ENCODE measurements at regions not wholly inside any gene's neighbourhood (a gene's known extent, or its start where the extent isn't known, plus 50 kb on each side); places are given as distances from the start of the nearest gene placed in this dataset.

DNA sequence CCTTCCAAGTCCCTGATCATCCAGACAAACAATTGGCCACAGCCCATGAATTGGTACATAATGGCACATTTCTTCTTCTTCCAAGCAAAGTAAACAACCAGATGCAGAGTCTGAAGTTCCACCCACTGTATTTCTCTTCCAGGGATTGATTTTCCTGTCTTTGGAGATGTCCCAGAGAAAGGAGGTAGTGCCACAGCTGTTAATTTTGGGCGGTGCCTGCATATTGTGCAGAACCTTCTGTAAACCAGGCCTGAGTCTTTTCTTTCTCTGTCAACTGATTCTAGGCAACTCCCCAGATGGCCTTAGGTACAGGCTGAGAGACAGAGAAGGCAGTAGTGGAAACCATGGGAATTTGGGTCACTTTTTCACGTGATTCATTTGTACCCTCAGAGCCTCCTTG, 73.5 kb upstream of the TNIK start:
- TF ChIP-seq, protein P1, sequence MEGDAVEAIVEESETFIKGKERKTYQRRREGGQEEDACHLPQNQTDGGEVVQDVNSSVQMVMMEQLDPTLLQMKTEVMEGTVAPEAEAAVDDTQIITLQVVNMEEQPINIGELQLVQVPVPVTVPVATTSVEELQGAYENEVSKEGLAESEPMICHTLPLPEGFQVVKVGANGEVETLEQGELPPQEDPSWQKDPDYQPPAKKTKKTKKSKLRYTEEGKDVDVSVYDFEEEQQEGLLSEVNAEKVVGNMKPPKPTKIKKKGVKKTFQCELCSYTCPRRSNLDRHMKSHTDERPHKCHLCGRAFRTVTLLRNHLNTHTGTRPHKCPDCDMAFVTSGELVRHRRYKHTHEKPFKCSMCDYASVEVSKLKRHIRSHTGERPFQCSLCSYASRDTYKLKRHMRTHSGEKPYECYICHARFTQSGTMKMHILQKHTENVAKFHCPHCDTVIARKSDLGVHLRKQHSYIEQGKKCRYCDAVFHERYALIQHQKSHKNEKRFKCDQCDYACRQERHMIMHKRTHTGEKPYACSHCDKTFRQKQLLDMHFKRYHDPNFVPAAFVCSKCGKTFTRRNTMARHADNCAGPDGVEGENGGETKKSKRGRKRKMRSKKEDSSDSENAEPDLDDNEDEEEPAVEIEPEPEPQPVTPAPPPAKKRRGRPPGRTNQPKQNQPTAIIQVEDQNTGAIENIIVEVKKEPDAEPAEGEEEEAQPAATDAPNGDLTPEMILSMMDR (IDR thresholded peaks at IDR 0.05), result no peak
- no peak for TF ChIP-seq POLR2A (IDR thresholded peaks at IDR 0.05)
